Activated B cell treated with CpG ODN at 0.5 μM for 24 hours (primary cell): ENCODE measurements at regions not wholly inside any gene's neighbourhood (a gene's known extent, or its start where the extent isn't known, plus 50 kb on each side); places are given as distances from the start of the nearest gene placed in this dataset.

Experiments used
- ATAC-seq: fragments of 200-7000 bp; cut with Tn5 transposase; one replicate; pipeline ENCODE4 v1.10.0; 2021; ENCODE audit warnings: low read depth, mild to moderate bottlenecking, moderate library complexity
- CTCF ChIA-PET: fragments of 350-600 bp; sonication (Branson Sonifier 250); formaldehyde crosslinking; loops from one replicate; lab custom pipeline; 2021; ENCODE audit warnings: antibody characterized with exemption; lab: Charles Lee
- POLR2A ChIA-PET: fragments of 350-600 bp; sonication (Branson Sonifier 250); formaldehyde crosslinking; loops from one replicate; lab custom pipeline; 2021; ENCODE audit warnings: antibody characterized with exemption; lab: Charles Lee
- DNase-seq: peaks from one replicate; pipeline ENCODE4 v3.0.0; 2022
- H3K27ac Mint-ChIP-seq: one replicate; pipeline ENCODE4 v1.8.0; 2020; ENCODE audit warnings: mixed read lengths
- H3K27me3 Mint-ChIP-seq: one replicate; pipeline ENCODE4 v1.8.0; 2021; ENCODE audit warnings: mixed read lengths
- H3K36me3 Mint-ChIP-seq: one replicate; pipeline ENCODE4 v1.8.0; 2021; ENCODE audit warnings: low read depth, mixed read lengths
- H3K4me1 Mint-ChIP-seq: one replicate; pipeline ENCODE4 v1.8.0; 2021; ENCODE audit warnings: mixed read lengths
- H3K4me3 Mint-ChIP-seq: one replicate; pipeline ENCODE4 v1.8.0; 2020; ENCODE audit warnings: mild to moderate bottlenecking, mixed read lengths
- H3K9me3 Mint-ChIP-seq: one replicate; pipeline ENCODE4 v1.8.0; 2020; ENCODE audit warnings: mixed read lengths
- intact Hi-C: fragments of 100-400 bp; cut with micrococcal nuclease; formaldehyde crosslinking; loops from one replicate; pipeline ENCODE4 v1.15.1; 2024
- TF ChIP-seq, protein P1 (sequence below): fragments of 200-600 bp; IDR thresholded peaks from one replicate; pipeline ENCODE4 v1.8.0; 2022; ENCODE audit warnings: antibody characterized with exemption, mild to moderate bottlenecking

DNA sequence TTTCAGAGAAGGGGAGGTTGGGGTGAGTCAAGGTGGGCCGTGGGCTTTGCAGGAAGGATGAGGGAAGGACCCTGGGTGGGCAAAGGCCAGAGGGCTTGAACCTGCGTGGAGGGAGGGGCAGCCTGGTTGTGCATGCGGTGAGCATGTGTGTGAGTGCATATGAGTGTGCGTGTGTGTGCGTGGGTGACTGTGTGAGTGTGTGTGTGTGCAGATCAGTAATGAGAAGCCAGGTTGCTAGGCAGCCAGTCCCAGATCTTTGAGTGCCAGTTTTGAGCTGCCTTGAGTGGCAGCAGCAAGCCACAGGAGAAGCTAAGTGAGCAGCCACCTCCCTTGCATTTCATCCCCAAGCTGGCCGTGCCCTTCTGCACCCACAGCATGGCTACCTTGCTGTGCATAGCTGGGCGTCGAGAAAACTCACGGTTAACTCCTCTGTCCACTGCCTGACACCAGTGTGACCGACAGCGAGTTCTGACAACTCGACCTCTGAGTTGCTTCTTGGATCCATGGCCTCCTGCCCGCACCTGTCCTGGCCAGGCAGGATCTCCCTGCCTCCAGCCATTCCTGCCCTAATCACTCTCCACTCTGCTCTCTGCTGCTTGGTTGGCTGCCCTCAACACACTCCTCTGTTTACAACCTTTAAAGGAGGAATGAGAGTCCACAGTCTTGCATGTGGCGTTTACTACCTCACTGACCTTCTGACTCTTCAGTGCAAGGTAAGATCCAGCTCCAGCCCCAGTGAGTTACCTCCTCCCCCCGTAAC is 775.4 kb downstream of the TYW1 start:
- Mint-ChIP-seq H3K27ac (no peak overlapping the region), H3K9me3 (peaks cover 2% of the 10 kb centered on the region), H3K27me3 (no peaks in the 10 kb centered on the region), H3K4me1 (no peaks in the 10 kb centered on the region), H3K36me3 (no peaks in the 10 kb centered on the region), H3K4me3 (no peak overlapping the region)
- intact Hi-C loops, result no loop called here
- POLR2A ChIA-PET, result no interaction called here
- CTCF ChIA-PET, result no interaction called here
- TF ChIP-seq, protein P1, sequence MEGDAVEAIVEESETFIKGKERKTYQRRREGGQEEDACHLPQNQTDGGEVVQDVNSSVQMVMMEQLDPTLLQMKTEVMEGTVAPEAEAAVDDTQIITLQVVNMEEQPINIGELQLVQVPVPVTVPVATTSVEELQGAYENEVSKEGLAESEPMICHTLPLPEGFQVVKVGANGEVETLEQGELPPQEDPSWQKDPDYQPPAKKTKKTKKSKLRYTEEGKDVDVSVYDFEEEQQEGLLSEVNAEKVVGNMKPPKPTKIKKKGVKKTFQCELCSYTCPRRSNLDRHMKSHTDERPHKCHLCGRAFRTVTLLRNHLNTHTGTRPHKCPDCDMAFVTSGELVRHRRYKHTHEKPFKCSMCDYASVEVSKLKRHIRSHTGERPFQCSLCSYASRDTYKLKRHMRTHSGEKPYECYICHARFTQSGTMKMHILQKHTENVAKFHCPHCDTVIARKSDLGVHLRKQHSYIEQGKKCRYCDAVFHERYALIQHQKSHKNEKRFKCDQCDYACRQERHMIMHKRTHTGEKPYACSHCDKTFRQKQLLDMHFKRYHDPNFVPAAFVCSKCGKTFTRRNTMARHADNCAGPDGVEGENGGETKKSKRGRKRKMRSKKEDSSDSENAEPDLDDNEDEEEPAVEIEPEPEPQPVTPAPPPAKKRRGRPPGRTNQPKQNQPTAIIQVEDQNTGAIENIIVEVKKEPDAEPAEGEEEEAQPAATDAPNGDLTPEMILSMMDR, result no peak
- DNase-seq (no peak), ATAC-seq (no peak)

DNA sequence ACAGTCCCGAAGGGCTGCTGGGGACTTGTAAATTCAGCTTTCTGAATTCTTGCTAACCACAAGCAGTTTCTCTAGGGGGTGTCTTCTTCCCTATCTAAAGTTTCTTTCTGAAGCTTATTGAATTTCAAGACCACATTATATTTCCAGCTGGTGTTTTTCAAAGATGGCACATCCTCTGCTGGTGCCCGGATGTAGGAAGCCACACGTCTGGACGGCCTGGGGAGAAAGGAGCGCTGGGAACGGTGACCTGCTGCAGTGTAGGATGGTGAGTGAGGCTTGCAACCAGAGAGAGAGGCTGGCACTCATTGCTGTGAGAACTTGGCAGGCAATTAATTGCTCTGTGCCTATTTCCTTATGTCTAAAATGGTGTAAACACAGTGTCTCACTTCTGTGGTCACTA is 776.4 kb downstream of the TYW1 start:
- TF ChIP-seq, protein P1, result no peak
- H3K4me1 Mint-ChIP-seq, result no peaks in the 10 kb centered on the region
- no peaks in the 10 kb centered on the region for H3K27me3 Mint-ChIP-seq
- no peak for ATAC-seq
- ChIA-PET POLR2A (no interaction called here), CTCF (no interaction called here)
- no peak overlapping the region for H3K4me3 Mint-ChIP-seq
- peaks cover 3% of the 10 kb centered on the region for H3K9me3 Mint-ChIP-seq
- no peak overlapping the region for H3K27ac Mint-ChIP-seq
- H3K36me3 Mint-ChIP-seq, result no peaks in the 10 kb centered on the region
- intact Hi-C loops, result no loop called here
- DNase-seq, result no peak

DNA sequence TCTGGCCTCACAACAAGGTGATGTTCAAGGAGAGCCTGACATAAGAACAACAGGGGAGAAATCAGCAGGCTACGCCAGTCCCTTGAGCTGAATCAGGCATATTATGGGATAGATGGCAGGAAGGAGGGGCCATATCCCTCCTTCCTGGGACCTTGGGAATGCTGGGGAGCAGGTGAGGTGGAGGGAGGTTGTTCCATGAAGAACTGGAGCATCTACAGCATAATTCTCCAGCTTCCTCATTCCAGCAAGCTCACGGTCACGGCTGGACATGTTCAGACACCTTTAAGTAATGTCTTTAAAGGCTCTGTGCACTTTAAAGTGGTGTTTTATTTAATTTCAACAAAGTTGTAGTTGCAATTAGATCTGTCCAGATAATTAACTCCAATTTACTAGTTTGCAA is 780.5 kb downstream of the TYW1 start:
- Mint-ChIP-seq H3K27me3 (no peaks in the 10 kb centered on the region), H3K27ac (no peak overlapping the region), H3K9me3 (peaks cover 12% of the 10 kb centered on the region), H3K4me3 (no peak overlapping the region), H3K4me1 (no peaks in the 10 kb centered on the region), H3K36me3 (no peaks in the 10 kb centered on the region)
- CTCF ChIA-PET, result no interaction called here
- no peak for ATAC-seq
- DNase-seq, result no peak
- intact Hi-C loops, result no loop called here
- POLR2A ChIA-PET, result no interaction called here
- TF ChIP-seq, protein P1, result no peak

DNA sequence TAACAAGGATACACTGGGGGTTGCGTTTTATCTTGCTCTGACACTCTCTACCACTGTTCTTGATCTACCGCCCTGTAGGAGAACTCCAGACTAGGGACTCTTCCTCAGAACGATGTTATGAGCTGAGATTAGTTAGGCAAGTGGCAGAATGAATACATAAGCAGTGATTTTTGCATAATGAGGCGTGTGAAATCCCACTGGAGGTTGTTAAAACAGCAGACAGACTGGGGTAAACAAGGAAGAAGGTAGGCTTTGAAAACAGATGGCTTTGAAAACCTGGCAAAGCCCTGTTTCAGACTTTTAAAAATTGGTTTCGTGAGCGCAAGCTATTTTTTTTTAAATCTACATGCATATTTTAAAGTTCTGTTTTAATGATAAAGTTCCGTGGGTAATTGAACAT is 785.2 kb downstream of the TYW1 start:
- Mint-ChIP-seq H3K9me3 (peaks cover 14% of the 10 kb centered on the region), H3K4me3 (no peak overlapping the region), H3K4me1 (no peaks in the 10 kb centered on the region), H3K27me3 (no peaks in the 10 kb centered on the region), H3K36me3 (no peaks in the 10 kb centered on the region), H3K27ac (no peak overlapping the region)
- CTCF ChIA-PET, result no interaction called here
- no peak for DNase-seq
- POLR2A ChIA-PET, result no interaction called here
- ATAC-seq, result no peak
- intact Hi-C loops, result no loop called here
- TF ChIP-seq, protein P1, result no peak

DNA sequence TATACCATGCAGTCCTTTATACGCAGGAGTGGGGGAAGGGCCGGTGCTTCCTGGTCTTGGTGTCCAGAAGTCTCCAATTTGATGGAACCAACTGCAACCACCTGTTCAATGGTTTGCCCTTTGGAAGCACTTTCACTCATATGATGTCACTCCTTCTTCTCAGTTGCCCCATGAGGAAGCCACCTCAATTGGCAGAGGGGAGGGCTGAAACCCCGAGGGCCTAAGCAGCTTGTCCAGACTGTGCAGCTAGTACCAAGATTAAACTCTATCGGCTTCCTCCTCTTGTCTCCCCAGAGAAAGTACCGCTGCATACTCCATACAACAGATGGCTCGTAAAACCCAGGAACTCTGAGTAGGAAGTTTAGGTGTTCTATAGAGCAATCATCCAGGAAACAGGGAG is 789.4 kb downstream of the TYW1 start:
- DNase-seq (no peak), ATAC-seq (no peak)
- intact Hi-C loops, result no loop called here
- POLR2A ChIA-PET, result no interaction called here
- TF ChIP-seq, protein P1, result no peak
- H3K27ac Mint-ChIP-seq, result no peak overlapping the region
- H3K9me3 Mint-ChIP-seq, result peaks cover 11% of the 10 kb centered on the region
- H3K4me3 Mint-ChIP-seq, result no peak overlapping the region
- H3K4me1 Mint-ChIP-seq, result no peaks in the 10 kb centered on the region
- no peaks in the 10 kb centered on the region for H3K27me3 Mint-ChIP-seq
- H3K36me3 Mint-ChIP-seq, result no peaks in the 10 kb centered on the region
- CTCF ChIA-PET, result no interaction called here
